HCT116 (cell line): ENCODE measurements at regions not wholly inside any gene's neighbourhood (a gene's known extent, or its start where the extent isn't known, plus 50 kb on each side); places are given as distances from the start of the nearest gene placed in this dataset.

Experiments
- ATAC-seq: fragments of 200-7000 bp; cut with Tn5 transposase; 2 replicates; pipeline ENCODE4 v1.9.1; 2020; ENCODE audit warnings: mild to moderate bottlenecking, moderate library complexity
- BruUV-seq: library from RNA; stranded (reverse); fragments of 400-500 nt; replicated peaks from 2 replicates; lab custom pipeline; 2021; lab: Mats Ljungman, UMichigan
- CTCF ChIA-PET: fragments of 300-600 bp; sonication (Branson Sonifier 250); formaldehyde crosslinking; loops from one replicate; lab custom pipeline; 2021; ENCODE audit warnings: antibody characterized with exemption; lab: Charles Lee
- POLR2A ChIA-PET: fragments of 300-600, 350-600 bp; sonication (Branson Sonifier 250); formaldehyde crosslinking; loops from one replicate; lab custom pipeline; 2021; ENCODE audit warnings: antibody characterized with exemption; lab: Charles Lee
- RAD21 ChIA-PET, 2 experiments: fragments of 300-600 bp; sonication (Branson Sonifier 250); formaldehyde crosslinking; loops; one replicate each; lab custom pipeline; 2023; ENCODE audit warnings: low total read pairs in 2 of 2; ENCODE audit not compliant: uncharacterized antibody in 2 of 2, unreplicated experiment in 2 of 2, low non-redundant PET in 1 of 2; lab: Charles Lee
- DNase-seq: peaks from one replicate; pipeline ENCODE4 v3.0.0-alpha.2; 2010; ENCODE audit warnings: low read depth, low spot score
- H2AFZ ChIP-seq: fragments of 200-600 bp; shearing (Covaris generic), sonication (generic); 2 replicates; pipeline ENCODE4 v1.6.1; 2017; ENCODE audit warnings: low read depth, mixed run types, mixed read lengths, antibody characterized with exemption, low read length; ENCODE audit not compliant: poor library complexity, severe bottlenecking
- H3K27ac ChIP-seq: 2 replicates; pipeline ENCODE4 v1.5.1; 2012; ENCODE audit warnings: low read depth, low read length
- H3K27me3 ChIP-seq: fragments of 200-600 bp; sonication (generic); 2 replicates; pipeline ENCODE4 v1.6.1; 2016; ENCODE audit warnings: mixed run types, low read length, mixed read lengths; ENCODE audit not compliant: insufficient read depth
- H3K36me3 ChIP-seq, 2 experiments: fragments of 200-500 bp in 1 of 2; fragments of 200-600 bp in 1 of 2; sonication (Bioruptor generic) in 1 of 2; sonication (generic) in 1 of 2; 2 replicates each; pipeline versions ENCODE4 v1.5.1 to v1.6.1; 2014 to 2016; ENCODE audit warnings: low read length in 2 of 2, inconsistent platforms in 1 of 2, mixed read lengths in 1 of 2, mixed run types in 1 of 2; ENCODE audit not compliant: insufficient read depth in 2 of 2, control insufficient read depth in 1 of 2
- H3K4me1 ChIP-seq, 2 experiments: fragments of 200-600 bp in 1 of 2; sonication (generic) in 1 of 2; 2 replicates each; pipeline versions ENCODE4 v1.5.1 to v1.6.1; 2012 to 2017; ENCODE audit warnings: low read length in 2 of 2, inconsistent platforms in 1 of 2, mild to moderate bottlenecking in 1 of 2, mixed read lengths in 1 of 2, mixed run types in 1 of 2, moderate library complexity in 1 of 2; ENCODE audit not compliant: insufficient read depth in 2 of 2, control insufficient read depth in 1 of 2
- H3K4me2 ChIP-seq: fragments of 200-600 bp; sonication (generic); 2 replicates; pipeline ENCODE4 v1.6.1; 2017; ENCODE audit warnings: mixed run types, low read length, mixed read lengths
- H3K4me3 ChIP-seq, 2 experiments: fragments of 200-600 bp in 1 of 2; sonication (generic) in 1 of 2; replicated peaks in 1 of 2; 2 replicates each; pipeline ENCODE4 v1.5.1; 2011 to 2016; ENCODE audit warnings: low read length in 2 of 2, control low read depth in 1 of 2, low read depth in 1 of 2, mild to moderate bottlenecking in 1 of 2, mixed read lengths in 1 of 2, mixed run types in 1 of 2
- H3K79me2 ChIP-seq: fragments of 200-600 bp; sonication (generic); 2 replicates; pipeline ENCODE4 v1.6.1; 2017; ENCODE audit warnings: mild to moderate bottlenecking, mixed run types, low read length, moderate library complexity, mixed read lengths; ENCODE audit not compliant: insufficient read depth
- H3K9ac ChIP-seq: fragments of 200-600 bp; sonication (generic); 2 replicates; pipeline ENCODE4 v1.6.1; 2016; ENCODE audit warnings: low read length, mixed read lengths
- H3K9me2 ChIP-seq: fragments of 200-600 bp; sonication (generic), shearing (Covaris generic); 2 replicates; pipeline ENCODE4 v1.6.1; 2017; ENCODE audit warnings: mixed run types, mild to moderate bottlenecking, moderate library complexity; ENCODE audit not compliant: insufficient read depth
- H3K9me3 ChIP-seq, 2 experiments: fragments of 200-500 bp in 1 of 2; fragments of 200-600 bp in 1 of 2; sonication (Bioruptor generic) in 1 of 2; sonication (generic) in 1 of 2; 2 replicates each; pipeline ENCODE4 v1.6.1; 2014 to 2017; ENCODE audit warnings: low read length in 2 of 2, mixed read lengths in 2 of 2, inconsistent platforms in 1 of 2, low read depth in 1 of 2, mild to moderate bottlenecking in 1 of 2, mixed run types in 1 of 2, moderate library complexity in 1 of 2; ENCODE audit not compliant: control insufficient read depth in 1 of 2, insufficient read depth in 1 of 2
- H4K20me1 ChIP-seq: fragments of 200-600 bp; sonication (generic), shearing (Covaris generic); 2 replicates; pipeline ENCODE4 v1.6.1; 2017; ENCODE audit warnings: mixed run types, mild to moderate bottlenecking, moderate library complexity; ENCODE audit not compliant: insufficient read depth
- EGR1 ChIP-seq: IDR thresholded peaks from 2 replicates; pipeline ENCODE4 v1.6.1; 2012; ENCODE audit warnings: low read depth
- ELF1 ChIP-seq: IDR thresholded peaks from 2 replicates; pipeline ENCODE4 v1.6.1; 2012; ENCODE audit warnings: low read depth, borderline replicate concordance
- EZH2phosphoT487 ChIP-seq: fragments of 200-600 bp; IDR thresholded peaks from 2 replicates; pipeline ENCODE4 v1.6.1; 2018; ENCODE audit warnings: antibody characterized with exemption, borderline replicate concordance
- FOSL1 ChIP-seq: IDR thresholded peaks from 2 replicates; pipeline ENCODE4 v1.6.1; 2012; ENCODE audit warnings: low read depth
- POLR2AphosphoS5 ChIP-seq: IDR thresholded peaks from 2 replicates; pipeline ENCODE4 v1.6.1; 2011; ENCODE audit warnings: mild to moderate bottlenecking, low read depth, low read length, moderate library complexity
- SIN3A ChIP-seq: IDR thresholded peaks from 2 replicates; pipeline ENCODE4 v1.6.1; 2012; ENCODE audit warnings: low read depth
- SRF ChIP-seq: IDR thresholded peaks from 2 replicates; pipeline ENCODE4 v1.6.1; 2012; ENCODE audit warnings: low read depth
- intact Hi-C: fragments of 100-400 bp; cut with micrococcal nuclease; formaldehyde crosslinking; loops from 2 replicates; pipeline ENCODE4 v1.10.0; 2022
- TF ChIP-seq, protein P1 (sequence below): IDR thresholded peaks from 2 replicates; pipeline ENCODE4 v1.6.1; 2012
- TF ChIP-seq, protein P2 (sequence below): IDR thresholded peaks from 2 replicates; pipeline ENCODE4 v1.6.1; 2011; ENCODE audit warnings: mild to moderate bottlenecking, low read length, moderate library complexity; ENCODE audit not compliant: insufficient replicate concordance; ENCODE audit errors: extremely low read depth
- TF ChIP-seq, protein P3 (sequence below): IDR thresholded peaks from 2 replicates; pipeline ENCODE4 v1.6.1; 2012; ENCODE audit warnings: low read depth

DNA sequence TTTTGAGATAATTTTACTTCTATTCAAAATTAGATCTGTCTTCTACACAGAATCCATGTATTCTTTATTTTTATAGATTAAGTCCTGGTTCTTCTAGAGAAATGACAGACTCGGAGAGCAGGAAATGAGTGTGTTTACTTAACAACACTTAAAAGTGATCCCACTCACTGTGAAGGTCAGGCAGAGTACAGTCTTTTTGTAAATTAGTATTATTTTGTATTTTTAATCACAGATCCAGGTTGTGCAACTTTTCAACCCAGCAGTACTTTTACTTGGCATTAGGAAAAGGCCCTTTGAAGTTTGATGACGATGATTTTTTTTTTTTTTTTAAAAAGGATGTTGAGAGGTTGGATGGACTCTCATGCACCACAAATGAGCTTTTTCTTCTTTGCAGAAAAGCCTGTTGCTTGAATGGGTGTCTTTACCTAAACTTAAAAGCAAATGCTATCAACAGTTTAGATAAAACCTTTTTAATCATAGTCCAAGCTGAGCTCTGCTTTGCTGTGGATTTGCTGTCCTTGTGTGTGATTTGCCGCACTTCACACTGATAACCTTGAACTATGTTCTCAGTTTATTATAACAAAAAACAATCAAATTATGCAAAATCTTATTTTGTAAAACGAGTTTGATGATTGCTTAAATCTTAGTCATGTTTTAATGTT, 114.1 kb downstream of the MXRA5 start:
- H3K9me2 ChIP-seq = no peaks in the 10 kb centered on the region
- H3K4me2 ChIP-seq = no peak overlapping the region
- POLR2A ChIA-PET = no interaction called here
- no peak overlapping the region for H3K9ac ChIP-seq
- no peaks in the 10 kb centered on the region for H4K20me1 ChIP-seq
- no peaks in the 10 kb centered on the region for H3K36me3 ChIP-seq
- BruUV-seq = no TSS peak
- no peaks in the 10 kb centered on the region for H3K79me2 ChIP-seq
- CTCF ChIA-PET = no interaction called here
- H3K4me3 ChIP-seq = no peak overlapping the region
- H2AFZ ChIP-seq = no peak overlapping the region
- H3K27me3 ChIP-seq = no peaks in the 10 kb centered on the region
- H3K4me1 ChIP-seq = no peaks in the 10 kb centered on the region
- TF ChIP-seq, protein P1, sequence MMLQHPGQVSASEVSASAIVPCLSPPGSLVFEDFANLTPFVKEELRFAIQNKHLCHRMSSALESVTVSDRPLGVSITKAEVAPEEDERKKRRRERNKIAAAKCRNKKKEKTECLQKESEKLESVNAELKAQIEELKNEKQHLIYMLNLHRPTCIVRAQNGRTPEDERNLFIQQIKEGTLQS = no peak
- no peaks in the 10 kb centered on the region for H3K9me3 ChIP-seq
- ATAC-seq (no peak), DNase-seq (no peak)
- intact Hi-C loops = no loop called here
- no peak overlapping the region for H3K27ac ChIP-seq
- RAD21 ChIA-PET = no interaction called here

DNA sequence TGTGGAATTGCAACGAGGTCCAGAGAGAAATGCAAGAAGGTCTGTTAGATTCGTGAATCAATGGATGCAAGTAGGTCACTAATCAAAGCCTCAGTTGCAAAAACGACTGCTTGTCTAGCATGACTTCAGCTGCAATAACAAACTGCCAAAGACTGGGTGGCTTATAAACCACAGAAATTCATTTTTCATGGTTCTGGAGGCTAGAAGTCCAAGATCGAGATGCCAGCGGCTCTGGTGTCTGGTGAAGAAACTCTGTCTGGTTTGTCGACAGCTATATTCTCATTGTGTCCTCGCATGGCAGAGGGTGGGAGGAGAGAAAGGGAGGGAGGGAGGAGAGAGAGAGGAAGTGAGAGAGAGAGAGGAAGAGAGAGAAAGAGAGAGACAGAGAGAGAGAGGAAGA, 114.7 kb downstream of the MXRA5 start:
- no TSS peak for BruUV-seq
- H3K36me3 ChIP-seq = no peaks in the 10 kb centered on the region
- no peak overlapping the region for H3K4me2 ChIP-seq
- H3K9ac ChIP-seq = no peak overlapping the region
- no peaks in the 10 kb centered on the region for H3K9me2 ChIP-seq
- TF ChIP-seq FOSL1 (no peak), POLR2AphosphoS5 (no peak), EGR1 (no peak), SIN3A (no peak), EZH2phosphoT487 (no peak), SRF (no peak), ELF1 (no peak)
- TF ChIP-seq, protein P2, sequence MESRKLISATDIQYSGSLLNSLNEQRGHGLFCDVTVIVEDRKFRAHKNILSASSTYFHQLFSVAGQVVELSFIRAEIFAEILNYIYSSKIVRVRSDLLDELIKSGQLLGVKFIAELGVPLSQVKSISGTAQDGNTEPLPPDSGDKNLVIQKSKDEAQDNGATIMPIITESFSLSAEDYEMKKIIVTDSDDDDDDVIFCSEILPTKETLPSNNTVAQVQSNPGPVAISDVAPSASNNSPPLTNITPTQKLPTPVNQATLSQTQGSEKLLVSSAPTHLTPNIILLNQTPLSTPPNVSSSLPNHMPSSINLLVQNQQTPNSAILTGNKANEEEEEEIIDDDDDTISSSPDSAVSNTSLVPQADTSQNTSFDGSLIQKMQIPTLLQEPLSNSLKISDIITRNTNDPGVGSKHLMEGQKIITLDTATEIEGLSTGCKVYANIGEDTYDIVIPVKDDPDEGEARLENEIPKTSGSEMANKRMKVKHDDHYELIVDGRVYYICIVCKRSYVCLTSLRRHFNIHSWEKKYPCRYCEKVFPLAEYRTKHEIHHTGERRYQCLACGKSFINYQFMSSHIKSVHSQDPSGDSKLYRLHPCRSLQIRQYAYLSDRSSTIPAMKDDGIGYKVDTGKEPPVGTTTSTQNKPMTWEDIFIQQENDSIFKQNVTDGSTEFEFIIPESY = no peak
- TF ChIP-seq, protein P3, sequence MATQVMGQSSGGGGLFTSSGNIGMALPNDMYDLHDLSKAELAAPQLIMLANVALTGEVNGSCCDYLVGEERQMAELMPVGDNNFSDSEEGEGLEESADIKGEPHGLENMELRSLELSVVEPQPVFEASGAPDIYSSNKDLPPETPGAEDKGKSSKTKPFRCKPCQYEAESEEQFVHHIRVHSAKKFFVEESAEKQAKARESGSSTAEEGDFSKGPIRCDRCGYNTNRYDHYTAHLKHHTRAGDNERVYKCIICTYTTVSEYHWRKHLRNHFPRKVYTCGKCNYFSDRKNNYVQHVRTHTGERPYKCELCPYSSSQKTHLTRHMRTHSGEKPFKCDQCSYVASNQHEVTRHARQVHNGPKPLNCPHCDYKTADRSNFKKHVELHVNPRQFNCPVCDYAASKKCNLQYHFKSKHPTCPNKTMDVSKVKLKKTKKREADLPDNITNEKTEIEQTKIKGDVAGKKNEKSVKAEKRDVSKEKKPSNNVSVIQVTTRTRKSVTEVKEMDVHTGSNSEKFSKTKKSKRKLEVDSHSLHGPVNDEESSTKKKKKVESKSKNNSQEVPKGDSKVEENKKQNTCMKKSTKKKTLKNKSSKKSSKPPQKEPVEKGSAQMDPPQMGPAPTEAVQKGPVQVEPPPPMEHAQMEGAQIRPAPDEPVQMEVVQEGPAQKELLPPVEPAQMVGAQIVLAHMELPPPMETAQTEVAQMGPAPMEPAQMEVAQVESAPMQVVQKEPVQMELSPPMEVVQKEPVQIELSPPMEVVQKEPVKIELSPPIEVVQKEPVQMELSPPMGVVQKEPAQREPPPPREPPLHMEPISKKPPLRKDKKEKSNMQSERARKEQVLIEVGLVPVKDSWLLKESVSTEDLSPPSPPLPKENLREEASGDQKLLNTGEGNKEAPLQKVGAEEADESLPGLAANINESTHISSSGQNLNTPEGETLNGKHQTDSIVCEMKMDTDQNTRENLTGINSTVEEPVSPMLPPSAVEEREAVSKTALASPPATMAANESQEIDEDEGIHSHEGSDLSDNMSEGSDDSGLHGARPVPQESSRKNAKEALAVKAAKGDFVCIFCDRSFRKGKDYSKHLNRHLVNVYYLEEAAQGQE = no peak
- RAD21 ChIA-PET = interaction anchor here in 1 of 2 experiments (0.6 kb wide), 1 partner anchor 413 kb away, joined by 3 read pairs; no protein-coding TSS in a partner anchor
- ATAC-seq = no peak
- H2AFZ ChIP-seq = no peak overlapping the region
- no peaks in the 10 kb centered on the region for H3K9me3 ChIP-seq
- H3K27me3 ChIP-seq = no peaks in the 10 kb centered on the region
- CTCF ChIA-PET = no interaction called here
- no peak overlapping the region for H3K4me3 ChIP-seq
- no peaks in the 10 kb centered on the region for H3K4me1 ChIP-seq
- intact Hi-C loops = no loop called here
- no peak for DNase-seq
- no peaks in the 10 kb centered on the region for H3K79me2 ChIP-seq
- POLR2A ChIA-PET = no interaction called here
- H4K20me1 ChIP-seq = no peaks in the 10 kb centered on the region
- H3K27ac ChIP-seq = no peak overlapping the region
